HG03457 (cell line): ENCODE measurements at regions not wholly inside any gene's neighbourhood (a gene's known extent, or its start where the extent isn't known, plus 50 kb on each side); places are given as distances from the start of the nearest gene placed in this dataset.

Experiments
- ATAC-seq: cut with Tn5 transposase; IDR thresholded peaks from one replicate; pipeline ENCODE4 v1.9.1; 2021; ENCODE audit warnings: moderate number of reproducible peaks; ENCODE audit not compliant: unreplicated experiment

GRCh38 chr2:8307606-8308180 lies 374.2 kb upstream of the ID2 start:
- no peak for ATAC-seq

GRCh38 chr2:8309131-8309530 lies 372.7 kb upstream of the ID2 start:
- no peak for ATAC-seq

GRCh38 chr2:8310557-8311455 lies 371.1 kb upstream of the ID2 start:
- ATAC-seq: no peak

GRCh38 chr2:8312221-8312620 lies 369.6 kb upstream of the ID2 start:
- no peak for ATAC-seq

GRCh38 chr2:8312861-8313830 lies 368.7 kb upstream of the ID2 start:
- peak; percentile 79 for ATAC-seq

- ATAC-seq: no peak
Measured at GRCh38 chr2:8314063-8314462, 367.8 kb upstream of the ID2 start.

- no peak for ATAC-seq
Measured at GRCh38 chr2:8315531-8316165, 366.2 kb upstream of the ID2 start.

GRCh38 chr2:8316356-8316755 lies 365.5 kb upstream of the ID2 start:
- ATAC-seq: no peak

- ATAC-seq: no peak
Measured at GRCh38 chr2:8317418-8317817, 364.4 kb upstream of the ID2 start.

- no peak for ATAC-seq
Measured at GRCh38 chr2:8319219-8319618, 362.6 kb upstream of the ID2 start.

- ATAC-seq: no peak
Measured at GRCh38 chr2:8320311-8321066, 361.4 kb upstream of the ID2 start.

- no peak for ATAC-seq
Measured at GRCh38 chr2:8322634-8323033, 359.2 kb upstream of the ID2 start.

- no peak for ATAC-seq
Measured at GRCh38 chr2:8324164-8324856, 357.5 kb upstream of the ID2 start.

- ATAC-seq: no peak
Measured at GRCh38 chr2:8324901-8325300, 357.0 kb upstream of the ID2 start.

GRCh38 chr2:8327371-8328100 lies 354.3 kb upstream of the ID2 start:
- no peak for ATAC-seq

- no peak for ATAC-seq
Measured at GRCh38 chr2:8328217-8328616, 353.6 kb upstream of the ID2 start.

GRCh38 chr2:8329660-8330622 lies 351.9 kb upstream of the ID2 start:
- ATAC-seq: no peak

- no peak for ATAC-seq
Measured at GRCh38 chr2:8331068-8331467, 350.8 kb upstream of the ID2 start.
